Neural progenitor cell (in vitro differentiated cells): ENCODE measurements at regions not wholly inside any gene's neighbourhood (a gene's known extent, or its start where the extent isn't known, plus 50 kb on each side); places are given as distances from the start of the nearest gene placed in this dataset.

Experiments used
- DNase-seq: peaks from one replicate; pipeline ENCODE4 v3.0.0-alpha.2; 2016; ENCODE audit warnings: low spot score
- H2AFZ ChIP-seq: fragments of 200-600 bp; sonication (generic); replicated peaks from 2 replicates; pipeline ENCODE4 v1.6.1; 2016; ENCODE audit warnings: antibody characterized with exemption
- H3F3A ChIP-seq: fragments of 200-600 bp; sonication (generic); 2 replicates; pipeline ENCODE4 v1.6.1; 2016; ENCODE audit warnings: antibody characterized with exemption, low read depth
- H3K27ac ChIP-seq: fragments of 200-600 bp; sonication (generic); 2 replicates; pipeline ENCODE4 v1.5.1; 2016; ENCODE audit warnings: mild to moderate bottlenecking
- H3K27me3 ChIP-seq: fragments of 200-600 bp; sonication (generic); 2 replicates; pipeline ENCODE4 v1.6.1; 2016; ENCODE audit warnings: mild to moderate bottlenecking, moderate library complexity
- H3K36me3 ChIP-seq: fragments of 200-600 bp; sonication (generic); 2 replicates; pipeline ENCODE4 v1.5.1; 2016
- H3K4me1 ChIP-seq: fragments of 200-600 bp; sonication (generic); 2 replicates; pipeline ENCODE4 v1.6.1; 2016; ENCODE audit warnings: mixed run types
- H3K4me2 ChIP-seq: fragments of 200-600 bp; sonication (generic); 2 replicates; pipeline ENCODE4 v1.6.1; 2016
- H3K4me3 ChIP-seq: fragments of 200-600 bp; sonication (generic); 2 replicates; pipeline ENCODE4 v1.5.1; 2016
- H3K79me2 ChIP-seq: fragments of 200-600 bp; sonication (generic); 2 replicates; pipeline ENCODE4 v1.6.1; 2016; ENCODE audit warnings: low read depth
- H3K9ac ChIP-seq: fragments of 200-600 bp; sonication (generic); 2 replicates; pipeline ENCODE4 v1.6.1; 2016
- H3K9me3 ChIP-seq: fragments of 200-600 bp; sonication (generic); 2 replicates; pipeline ENCODE4 v1.5.1; 2016; ENCODE audit warnings: low read depth
- H4K20me1 ChIP-seq: fragments of 200-600 bp; sonication (generic); 2 replicates; pipeline ENCODE4 v1.6.1; 2016; ENCODE audit warnings: low read depth
- H3K27ac Mint-ChIP-seq: 3 replicates; pipeline ENCODE4 v1.8.0; 2021; ENCODE audit warnings: mixed read lengths
- H3K27me3 Mint-ChIP-seq: 2 replicates; pipeline ENCODE4 v1.8.0; 2022; ENCODE audit warnings: low read depth, mild to moderate bottlenecking, inconsistent platforms, moderate library complexity, mixed read lengths; ENCODE audit not compliant: insufficient read depth
- H3K36me3 Mint-ChIP-seq: 3 replicates; pipeline ENCODE4 v1.8.0; 2021; ENCODE audit warnings: mixed read lengths
- H3K4me1 Mint-ChIP-seq: 3 replicates; pipeline ENCODE4 v1.8.0; 2021; ENCODE audit warnings: mixed read lengths
- H3K4me3 Mint-ChIP-seq: 3 replicates; pipeline ENCODE4 v1.8.0; 2021; ENCODE audit warnings: mild to moderate bottlenecking, moderate library complexity, mixed read lengths
- H3K9me3 Mint-ChIP-seq: 3 replicates; pipeline ENCODE4 v1.8.0; 2020; ENCODE audit warnings: mixed read lengths
- EZH2 ChIP-seq: fragments of 200-600 bp; sonication (generic); IDR thresholded peaks from 2 replicates; pipeline ENCODE4 v1.6.1; 2017; ENCODE audit warnings: antibody characterized with exemption, mild to moderate bottlenecking, moderate library complexity
- EZH2phosphoT487 ChIP-seq: fragments of 200-600 bp; sonication (generic); IDR thresholded peaks from 2 replicates; pipeline ENCODE4 v1.6.1; 2017; ENCODE audit warnings: antibody characterized with exemption
- TF ChIP-seq, protein P1 (sequence below): fragments of 200-600 bp; sonication (generic); IDR thresholded peaks from 2 replicates; pipeline ENCODE4 v1.5.1; 2017; ENCODE audit warnings: antibody characterized with exemption, mild to moderate bottlenecking

DNA sequence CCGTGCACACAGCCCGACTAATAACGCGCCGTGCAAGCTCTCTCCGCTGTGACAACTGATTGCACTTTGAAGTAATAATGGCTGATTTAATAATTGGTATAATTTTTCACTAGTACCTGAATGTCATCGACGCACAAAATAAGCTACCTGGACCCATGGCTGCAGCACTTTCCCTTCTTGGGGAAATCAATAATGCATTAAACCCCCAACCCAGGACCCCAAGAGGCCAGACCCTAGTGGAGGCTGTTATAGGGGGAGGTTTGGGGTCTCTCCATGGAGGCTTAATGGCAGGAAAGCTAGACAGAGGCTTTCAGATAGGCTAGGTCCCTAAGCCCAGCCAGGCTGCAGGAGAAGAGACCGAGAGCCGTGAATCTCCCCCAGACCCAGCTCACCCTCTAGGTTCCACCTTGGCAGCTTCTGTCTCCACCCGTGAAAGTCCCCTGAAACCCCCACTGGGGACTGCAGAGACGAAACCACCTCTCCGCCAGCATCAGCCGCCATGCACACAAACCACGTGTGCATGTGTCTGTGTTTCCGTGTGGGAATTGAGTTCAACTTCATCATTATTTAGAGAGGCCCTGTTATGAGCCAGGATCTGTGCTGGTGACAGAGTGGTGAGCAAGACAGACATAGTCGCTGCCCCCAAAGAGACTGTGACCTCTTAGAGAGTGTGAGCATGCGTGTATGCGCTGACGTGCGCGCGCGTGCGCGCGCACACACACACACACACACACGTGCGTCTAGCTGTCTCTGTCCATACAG, 168.6 kb upstream of the MVB12B start:
- Mint-ChIP-seq H3K4me3 (no peak overlapping the region), H3K36me3 (no peaks in the 10 kb centered on the region), H3K9me3 (no peaks in the 10 kb centered on the region), H3K27me3 (peaks cover 13% of the 10 kb centered on the region), H3K4me1 (peaks cover 30% of the 10 kb centered on the region), H3K27ac (peak overlapping the region; percentile 15)
- Histone ChIP-seq H3K9ac (no peak overlapping the region), H3K9me3 (no peaks in the 10 kb centered on the region), H2AFZ (no peak overlapping the region), H3K27ac (no peak overlapping the region), H3K27me3 (no peaks in the 10 kb centered on the region), H3F3A (no peaks in the 10 kb centered on the region), H3K79me2 (no peaks in the 10 kb centered on the region), H3K4me3 (no peak overlapping the region), H3K36me3 (no peaks in the 10 kb centered on the region), H3K4me1 (no peaks in the 10 kb centered on the region), H3K4me2 (no peak overlapping the region), H4K20me1 (no peaks in the 10 kb centered on the region)
- no peak for DNase-seq
- TF ChIP-seq EZH2phosphoT487 (no peak), EZH2 (no peak)
- TF ChIP-seq, protein P1, sequence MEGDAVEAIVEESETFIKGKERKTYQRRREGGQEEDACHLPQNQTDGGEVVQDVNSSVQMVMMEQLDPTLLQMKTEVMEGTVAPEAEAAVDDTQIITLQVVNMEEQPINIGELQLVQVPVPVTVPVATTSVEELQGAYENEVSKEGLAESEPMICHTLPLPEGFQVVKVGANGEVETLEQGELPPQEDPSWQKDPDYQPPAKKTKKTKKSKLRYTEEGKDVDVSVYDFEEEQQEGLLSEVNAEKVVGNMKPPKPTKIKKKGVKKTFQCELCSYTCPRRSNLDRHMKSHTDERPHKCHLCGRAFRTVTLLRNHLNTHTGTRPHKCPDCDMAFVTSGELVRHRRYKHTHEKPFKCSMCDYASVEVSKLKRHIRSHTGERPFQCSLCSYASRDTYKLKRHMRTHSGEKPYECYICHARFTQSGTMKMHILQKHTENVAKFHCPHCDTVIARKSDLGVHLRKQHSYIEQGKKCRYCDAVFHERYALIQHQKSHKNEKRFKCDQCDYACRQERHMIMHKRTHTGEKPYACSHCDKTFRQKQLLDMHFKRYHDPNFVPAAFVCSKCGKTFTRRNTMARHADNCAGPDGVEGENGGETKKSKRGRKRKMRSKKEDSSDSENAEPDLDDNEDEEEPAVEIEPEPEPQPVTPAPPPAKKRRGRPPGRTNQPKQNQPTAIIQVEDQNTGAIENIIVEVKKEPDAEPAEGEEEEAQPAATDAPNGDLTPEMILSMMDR: no peak

DNA sequence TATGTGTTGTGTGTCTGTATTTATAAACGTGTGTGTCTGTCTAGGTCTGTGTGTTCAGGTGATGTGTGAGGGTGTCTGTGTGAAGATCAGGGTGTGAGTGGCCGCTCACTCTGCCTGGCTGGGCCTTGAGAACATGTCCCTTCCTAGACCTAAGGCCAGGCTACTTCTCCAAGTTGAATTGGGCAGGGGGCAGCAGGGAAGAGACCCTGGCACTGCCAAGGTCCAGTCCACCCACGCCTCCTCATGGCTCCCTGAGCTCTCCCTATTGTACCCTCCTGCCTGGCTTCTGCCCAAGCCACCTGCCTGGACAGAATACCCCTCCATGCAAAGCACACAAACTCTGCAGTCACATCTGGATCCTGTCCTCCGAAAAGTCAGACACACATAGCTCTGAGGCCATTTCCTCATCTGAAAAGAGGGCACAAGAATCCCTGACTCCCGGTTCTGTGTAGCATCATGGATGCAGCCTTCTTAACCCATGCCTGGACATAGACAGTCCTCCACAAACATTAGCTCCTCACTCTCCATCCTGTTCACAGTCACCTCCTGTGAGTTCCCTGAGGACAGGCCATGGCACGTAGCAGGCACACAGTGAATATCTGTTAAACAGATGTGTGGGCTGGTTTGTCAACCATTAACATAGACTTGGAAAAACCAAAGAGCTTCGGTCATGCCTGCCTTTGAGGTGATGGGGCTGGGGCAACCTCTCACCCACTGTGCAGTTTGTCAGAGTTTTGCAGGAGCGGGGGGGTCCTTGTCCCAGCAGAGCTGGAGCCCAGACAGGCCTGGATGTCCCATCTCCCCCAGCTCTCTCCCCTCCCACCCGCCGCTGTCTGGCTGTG, 167.8 kb upstream of the MVB12B start:
- Histone ChIP-seq H3K4me2 (no peak overlapping the region), H3K36me3 (no peaks in the 10 kb centered on the region), H3K27me3 (no peaks in the 10 kb centered on the region), H3K9me3 (no peaks in the 10 kb centered on the region), H2AFZ (no peak overlapping the region), H3K9ac (no peak overlapping the region), H3F3A (no peaks in the 10 kb centered on the region), H3K4me1 (no peaks in the 10 kb centered on the region), H4K20me1 (no peaks in the 10 kb centered on the region), H3K79me2 (no peaks in the 10 kb centered on the region), H3K4me3 (no peak overlapping the region), H3K27ac (no peak overlapping the region)
- TF ChIP-seq, protein P1: no peak
- TF ChIP-seq EZH2 (no peak), EZH2phosphoT487 (no peak)
- no peak for DNase-seq
- no peak overlapping the region for H3K4me3 Mint-ChIP-seq
- peaks cover 30% of the 10 kb centered on the region for H3K4me1 Mint-ChIP-seq
- H3K9me3 Mint-ChIP-seq: peaks cover 2% of the 10 kb centered on the region
- no peak overlapping the region for H3K27ac Mint-ChIP-seq
- H3K27me3 Mint-ChIP-seq: peaks cover 11% of the 10 kb centered on the region
- no peaks in the 10 kb centered on the region for H3K36me3 Mint-ChIP-seq

DNA sequence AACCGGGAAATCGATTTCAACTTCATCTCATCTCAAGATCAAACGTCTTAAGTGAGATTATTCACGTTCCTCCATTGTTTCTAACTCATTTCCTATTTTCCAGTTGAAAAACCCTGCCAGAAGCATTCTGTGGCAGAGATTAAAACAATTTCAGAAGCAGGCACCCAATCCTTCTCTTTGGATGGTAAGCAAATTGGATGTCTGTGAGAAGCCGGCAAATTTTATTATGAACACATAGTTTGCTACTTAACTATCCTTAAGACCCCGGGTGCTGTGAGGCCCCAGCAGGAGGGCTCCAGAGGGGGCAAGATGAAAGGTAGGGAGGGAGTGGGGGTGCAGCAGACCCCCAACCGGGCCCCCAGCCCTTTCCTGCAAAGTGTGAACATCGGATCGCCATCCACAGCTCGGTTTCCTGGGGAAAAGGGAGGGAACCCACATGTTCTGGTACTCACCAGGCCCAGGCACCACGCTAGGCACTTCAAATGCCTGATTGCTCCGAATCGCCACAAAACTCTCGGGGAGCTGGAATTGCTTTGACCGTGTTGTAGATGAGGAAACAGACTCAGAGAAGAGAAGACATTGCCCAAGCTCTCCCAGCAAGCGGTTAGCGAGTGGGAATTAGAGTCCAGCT, 167.1 kb upstream of the MVB12B start:
- no peaks in the 10 kb centered on the region for H3K79me2 ChIP-seq
- no peaks in the 10 kb centered on the region for H3K27me3 ChIP-seq
- H3K4me2 ChIP-seq: no peak overlapping the region
- H3K36me3 ChIP-seq: no peaks in the 10 kb centered on the region
- Mint-ChIP-seq H3K9me3 (peaks cover 3% of the 10 kb centered on the region), H3K4me1 (peaks cover 30% of the 10 kb centered on the region), H3K27ac (peak overlapping the region; percentile 63), H3K36me3 (no peaks in the 10 kb centered on the region), H3K27me3 (peaks cover 7% of the 10 kb centered on the region), H3K4me3 (no peak overlapping the region)
- no peak for TF ChIP-seq EZH2
- no peak for TF ChIP-seq EZH2phosphoT487
- TF ChIP-seq, protein P1: no peak
- H4K20me1 ChIP-seq: no peaks in the 10 kb centered on the region
- no peaks in the 10 kb centered on the region for H3K4me1 ChIP-seq
- no peak overlapping the region for H3K27ac ChIP-seq
- H3K9me3 ChIP-seq: no peaks in the 10 kb centered on the region
- DNase-seq: no peak
- H3K9ac ChIP-seq: no peak overlapping the region
- no peak overlapping the region for H3K4me3 ChIP-seq
- no peaks in the 10 kb centered on the region for H3F3A ChIP-seq
- no peak overlapping the region for H2AFZ ChIP-seq
